IMR-90 (cell line): ENCODE measurements at regions not wholly inside any gene's neighbourhood (a gene's known extent, or its start where the extent isn't known, plus 50 kb on each side); places are given as distances from the start of the nearest gene placed in this dataset.

Experiments
- ATAC-seq: fragments of 200-7000 bp; cut with Tn5 transposase; 2 replicates; pipeline ENCODE4 v1.9.1; 2020; ENCODE audit warnings: low read depth, mild to moderate bottlenecking, moderate library complexity
- BruUV-seq: library from RNA; stranded (reverse); fragments of 400-500 nt; replicated peaks from 2 replicates; lab custom pipeline; 2021; lab: Mats Ljungman, UMichigan
- CTCF ChIA-PET: fragments of 300-600 bp; formaldehyde crosslinking; extraction: SDS; loops from one replicate; lab custom pipeline; 2021; ENCODE audit warnings: antibody characterized with exemption; lab: Yijun Ruan, JAX
- POLR2A ChIA-PET: fragments of 300-600 bp; sonication (Branson Sonifier 250); formaldehyde crosslinking; loops from one replicate; lab custom pipeline; 2022; ENCODE audit warnings: antibody characterized with exemption; ENCODE audit not compliant: unreplicated experiment; lab: Charles Lee
- DNase-seq: peaks from one replicate; pipeline ENCODE4 v3.0.0; 2013
- H2AFZ ChIP-seq: replicated peaks from 2 replicates; pipeline ENCODE3; 2013; ENCODE audit warnings: low read length, mild to moderate bottlenecking; ENCODE audit not compliant: poor library complexity
- H2AK5ac ChIP-seq: 2 replicates; pipeline ENCODE4 v1.6.1; 2013; ENCODE audit warnings: low read depth, low read length, inconsistent platforms
- H2AK9ac ChIP-seq: replicated peaks from 2 replicates; pipeline ENCODE3; 2013; ENCODE audit warnings: mild to moderate bottlenecking, low read depth, low read length, moderate library complexity; ENCODE audit not compliant: poor library complexity
- H2BK120ac ChIP-seq: 2 replicates; pipeline ENCODE4 v1.6.1; 2013; ENCODE audit warnings: low read depth, low read length, inconsistent platforms
- H2BK15ac ChIP-seq: 3 replicates; pipeline ENCODE4 v1.6.1; 2013; ENCODE audit warnings: low read depth, low read length, inconsistent platforms
- H2BK20ac ChIP-seq: 2 replicates; pipeline ENCODE4 v1.6.1; 2013; ENCODE audit warnings: low read depth, mild to moderate bottlenecking, inconsistent platforms, low read length, moderate library complexity
- H2BK5ac ChIP-seq: 2 replicates; pipeline ENCODE4 v1.6.1; 2013; ENCODE audit warnings: mild to moderate bottlenecking, low read depth, low read length, inconsistent platforms; ENCODE audit not compliant: poor library complexity, severe bottlenecking
- H3K14ac ChIP-seq: replicated peaks from 2 replicates; pipeline ENCODE4 v1.6.1; 2013; ENCODE audit warnings: low read depth, low read length, inconsistent platforms
- H3K18ac ChIP-seq: 2 replicates; pipeline ENCODE4 v1.6.1; 2013; ENCODE audit warnings: low read depth, low read length, control low read depth
- H3K23ac ChIP-seq: 2 replicates; pipeline ENCODE4 v1.6.1; 2013; ENCODE audit warnings: low read depth, low read length, inconsistent platforms
- H3K27ac ChIP-seq: 2 replicates; pipeline ENCODE4 v1.5.1; 2013; ENCODE audit warnings: mild to moderate bottlenecking, control low read depth, low read length; ENCODE audit not compliant: insufficient read depth
- H3K27me3 ChIP-seq: 2 replicates; pipeline ENCODE4 v1.6.1; 2013; ENCODE audit warnings: low read length; ENCODE audit not compliant: control insufficient read depth, insufficient read depth
- H3K36me3 ChIP-seq: 2 replicates; pipeline ENCODE4 v1.6.1; 2013; ENCODE audit warnings: low read length, mixed read lengths; ENCODE audit not compliant: control insufficient read depth, insufficient read depth
- H3K4ac ChIP-seq: 2 replicates; pipeline ENCODE4 v1.6.1; 2013; ENCODE audit warnings: low read depth, low read length, inconsistent platforms
- H3K4me1 ChIP-seq: 2 replicates; pipeline ENCODE4 v1.6.1; 2013; ENCODE audit warnings: low read length, mixed read lengths; ENCODE audit not compliant: control insufficient read depth, insufficient read depth
- H3K4me2 ChIP-seq: 2 replicates; pipeline ENCODE4 v1.6.1; 2013; ENCODE audit warnings: low read depth, mild to moderate bottlenecking, control low read depth, low read length, moderate library complexity
- H3K4me3 ChIP-seq: 2 replicates; pipeline ENCODE4 v1.5.1; 2013; ENCODE audit warnings: low read depth, mild to moderate bottlenecking, control low read depth, low read length, moderate library complexity; ENCODE audit not compliant: insufficient read depth
- H3K56ac ChIP-seq: 2 replicates; pipeline ENCODE4 v1.6.1; 2013; ENCODE audit warnings: low read length, inconsistent platforms; ENCODE audit not compliant: insufficient read depth; ENCODE audit errors: extremely low read depth
- H3K79me1 ChIP-seq, 2 experiments: 2 replicates each; pipeline ENCODE4 v1.6.1; 2013; ENCODE audit warnings: low read length in 2 of 2, inconsistent platforms in 1 of 2, low read depth in 1 of 2
- H3K9ac ChIP-seq: 2 replicates; pipeline ENCODE4 v1.6.1; 2013; ENCODE audit warnings: low read depth, low read length, control low read depth
- H3K9me1 ChIP-seq: 2 replicates; pipeline ENCODE4 v1.6.1; 2013; ENCODE audit warnings: low read length, inconsistent platforms; ENCODE audit not compliant: insufficient read depth
- H3K9me3 ChIP-seq: 2 replicates; pipeline ENCODE4 v1.6.1; 2013; ENCODE audit warnings: low read length; ENCODE audit not compliant: control insufficient read depth, insufficient read depth
- H4K20me1 ChIP-seq: 2 replicates; pipeline ENCODE4 v1.6.1; 2013; ENCODE audit warnings: low read length, inconsistent platforms; ENCODE audit not compliant: insufficient read depth
- H4K5ac ChIP-seq: 2 replicates; pipeline ENCODE4 v1.6.1; 2013; ENCODE audit warnings: mild to moderate bottlenecking, low read depth, low read length, control low read depth
- H4K8ac ChIP-seq, 2 experiments: 2 replicates each; pipeline ENCODE4 v1.6.1; 2013; ENCODE audit warnings: low read depth in 2 of 2, low read length in 2 of 2, control low read depth in 1 of 2, inconsistent platforms in 1 of 2
- H4K91ac ChIP-seq: 2 replicates; pipeline ENCODE4 v1.6.1; 2013; ENCODE audit warnings: low read depth, low read length, inconsistent platforms; ENCODE audit not compliant: insufficient read depth
- BHLHE40 ChIP-seq: fragments of 150-350 bp; IDR thresholded peaks from 2 replicates; pipeline ENCODE4 v1.6.1; 2016; ENCODE audit warnings: mild to moderate bottlenecking, low read depth, low read length
- CEBPB ChIP-seq: IDR thresholded peaks from 2 replicates; pipeline ENCODE4 v1.6.1; 2012; ENCODE audit warnings: low read depth, low read length, improper control_type of control experiment
- MAZ ChIP-seq: IDR thresholded peaks from 2 replicates; pipeline ENCODE4 v1.6.1; 2012; ENCODE audit warnings: low read depth, mild to moderate bottlenecking, low read length, improper control_type of control experiment, moderate library complexity, borderline replicate concordance
- MXI1 ChIP-seq: IDR thresholded peaks from 2 replicates; pipeline ENCODE4 v1.6.1; 2012; ENCODE audit warnings: low read depth, mild to moderate bottlenecking, low read length, moderate library complexity, borderline replicate concordance
- NFE2L2 ChIP-seq: fragments of 150-350 bp; IDR thresholded peaks from 2 replicates; pipeline ENCODE4 v1.6.1; 2016; ENCODE audit warnings: low read depth, mild to moderate bottlenecking, low read length
- POLR2A ChIP-seq: IDR thresholded peaks from 2 replicates; pipeline ENCODE4 v1.6.1; 2012; ENCODE audit warnings: mild to moderate bottlenecking, low read depth, low read length
- WGBS, 2 experiments: methylation state at CpG; one replicate each; pipeline versions ENCODE4 v1.1.5 to v1.1.7; 2013; ENCODE audit warnings: missing lambda C conversion rate in 2 of 2; ENCODE audit not compliant: insufficient read length in 1 of 2; ENCODE audit errors: extremely low coverage in 2 of 2; 5-methylcytosine and 5-hydroxymethylcytosine counted together
- dilution Hi-C: fragments of 300-500 bp; cut with HindIII; formaldehyde crosslinking; loops from one replicate; pipeline ENCODE4 v1.14.3; 2018; ENCODE audit warnings: low sequenced_read_pairs; ENCODE audit not compliant: unreplicated experiment
- in situ Hi-C: fragments of 300-500 bp; cut with MboI; formaldehyde crosslinking; loops from 3 replicates; pipeline ENCODE4 v1.14.3; 2019; ENCODE audit warnings: low sequenced_read_pairs, inconsistent platforms, mixed read lengths
- intact Hi-C: fragments of 100-400 bp; cut with micrococcal nuclease; formaldehyde crosslinking; loops from 2 replicates; pipeline ENCODE4 v1.10.0; 2022

- no peak for ATAC-seq
- no peak for TF ChIP-seq POLR2A
- TF ChIP-seq MAZ, result no peak
- TF ChIP-seq NFE2L2, result no peak
- no peak for TF ChIP-seq MXI1
- no peak for TF ChIP-seq CEBPB
- TF ChIP-seq BHLHE40, result no peak
- BruUV-seq, result no TSS peak
- Histone ChIP-seq H4K91ac (no peak overlapping the region), H3K4ac (no peak overlapping the region), H2BK120ac (no peak overlapping the region), H3K9me3 (no peaks in the 10 kb centered on the region), H2BK20ac (no peak overlapping the region), H2AFZ (no peak overlapping the region), H3K18ac (no peak overlapping the region), H3K9ac (no peak overlapping the region), H2AK9ac (no peak overlapping the region), H3K27me3 (peaks cover 11% of the 10 kb centered on the region), H3K79me1 (no peaks in the 10 kb centered on the region), H2BK5ac (no peak overlapping the region), H4K5ac (no peak overlapping the region), H3K36me3 (no peaks in the 10 kb centered on the region), H4K20me1 (no peaks in the 10 kb centered on the region), H3K27ac (no peak overlapping the region), H3K4me2 (no peak overlapping the region), H3K4me3 (no peak overlapping the region), H3K56ac (no peak overlapping the region), H2AK5ac (no peak overlapping the region), H3K14ac (no peak overlapping the region), H4K8ac (no peak overlapping the region), H2BK15ac (no peak overlapping the region), H3K23ac (no peak overlapping the region), H3K9me1 (no peaks in the 10 kb centered on the region), H3K4me1 (no peaks in the 10 kb centered on the region)
- DNase-seq, result no peak
- in situ Hi-C loops (no loop called here), intact Hi-C loops (loop anchor here (5.0 kb wide), 1 partner anchor 123 kb away; no protein-coding TSS in a partner anchor), dilution Hi-C loops (no loop called here)
- 47% methylated on average over 8 of the region's 12 CpGs; no CpG with 5 or more reads in 1 of the 2 experiments for WGBS, 2 experiments
- POLR2A ChIA-PET, result no interaction called here
- CTCF ChIA-PET, result no interaction called here
Measured at GRCh38 chr17:79355165-79355564, 255.7 kb downstream of the RBFOX3 start.
